NCI-H460 (cell line): ENCODE measurements at regions not wholly inside any gene's neighbourhood (a gene's known extent, or its start where the extent isn't known, plus 50 kb on each side); places are given as distances from the start of the nearest gene placed in this dataset.
"Not testable (repeated sequence)": the region's sequence is repeated elsewhere in the genome, so short reads cannot be mapped to it uniquely, and the experiment has no call there.

Experiments
- DNase-seq: peaks from one replicate; pipeline ENCODE4 v3.0.0-alpha.2; 2016; ENCODE audit warnings: low read depth; ENCODE audit errors: extremely low read depth

DNA sequence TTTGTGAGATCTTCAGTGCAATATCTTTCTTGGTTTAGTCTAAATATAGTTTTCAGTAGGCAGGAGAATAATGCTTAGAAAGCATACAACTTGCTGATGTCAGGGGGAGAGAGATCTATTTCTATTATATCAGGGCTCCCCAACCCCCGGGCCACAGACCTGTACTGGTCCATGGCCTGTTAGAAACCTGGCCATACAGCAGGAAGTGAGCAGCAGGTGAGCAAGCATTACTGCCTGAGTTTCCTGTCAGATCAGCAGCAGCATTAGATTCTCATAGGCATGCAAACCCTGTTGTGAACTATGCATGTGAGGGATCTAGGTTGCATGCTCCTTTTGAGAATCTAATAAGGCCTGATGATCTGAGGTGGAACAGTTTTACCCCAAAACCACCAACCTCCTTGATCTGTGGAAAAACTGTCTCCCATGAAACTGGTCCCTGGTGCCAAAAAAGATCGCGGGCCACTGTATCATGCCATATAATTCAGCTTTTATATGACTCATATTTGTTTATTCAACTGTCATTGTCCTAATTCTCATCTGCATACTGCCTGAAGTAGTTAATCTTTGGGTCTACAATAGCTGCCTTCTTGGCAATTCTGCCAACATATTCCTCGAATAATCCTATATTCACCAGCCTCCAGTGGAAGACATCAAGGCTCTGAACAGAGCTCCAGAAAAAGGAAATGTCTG is 163.6 kb upstream of the DYRK2 start:
- DNase-seq: no peak

DNA sequence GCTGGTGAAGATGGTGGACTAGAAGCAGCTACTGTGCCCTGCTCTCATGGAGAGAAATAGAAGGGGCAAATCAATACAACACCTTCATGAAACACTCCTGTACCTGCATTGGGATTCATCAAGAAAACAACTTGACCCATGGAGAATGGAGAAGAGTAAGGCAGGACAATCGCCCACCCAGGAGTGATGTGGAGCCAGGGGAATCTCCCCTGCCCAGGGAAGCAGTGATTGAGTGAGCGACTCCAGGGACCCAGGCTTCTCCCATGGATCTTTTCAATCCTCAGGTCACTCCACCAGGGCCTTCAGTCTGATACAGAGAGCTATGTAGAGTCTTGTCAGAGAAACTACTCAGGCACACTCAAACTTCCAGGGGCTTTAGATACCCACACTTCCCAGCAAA is 161.9 kb upstream of the DYRK2 start:
- DNase-seq: no peak

GRCh38 chr12:67488349-67488748 is 160.2 kb upstream of the DYRK2 start:
- DNase-seq: not testable (repeated sequence)

GRCh38 chr12:67489007-67489406 is 159.5 kb upstream of the DYRK2 start:
- DNase-seq: no peak

DNA sequence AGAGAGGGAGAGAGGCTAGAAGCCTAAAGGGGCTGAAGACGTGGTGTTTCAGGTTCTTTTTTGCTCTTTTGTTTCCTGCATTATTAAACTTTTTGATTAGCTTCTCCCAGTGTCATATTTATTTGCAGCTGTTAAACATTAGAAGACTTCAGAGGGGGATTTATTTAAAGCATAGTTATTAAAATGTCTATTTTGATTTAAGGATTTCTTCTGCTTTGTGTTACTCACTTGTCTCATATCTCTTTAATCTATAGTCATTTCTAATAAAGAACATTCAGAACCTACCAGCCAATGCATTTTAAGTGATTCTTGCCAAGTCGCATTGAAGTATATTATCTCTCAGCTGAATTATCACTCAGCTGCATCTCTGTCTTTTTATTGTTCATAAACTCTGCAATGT is 152.0 kb upstream of the DYRK2 start:
- DNase-seq: no peak

- DNase-seq: no peak
These were observed 149.6 kb upstream of the DYRK2 start for GRCh38 chr12:67498991-67499390.

DNA sequence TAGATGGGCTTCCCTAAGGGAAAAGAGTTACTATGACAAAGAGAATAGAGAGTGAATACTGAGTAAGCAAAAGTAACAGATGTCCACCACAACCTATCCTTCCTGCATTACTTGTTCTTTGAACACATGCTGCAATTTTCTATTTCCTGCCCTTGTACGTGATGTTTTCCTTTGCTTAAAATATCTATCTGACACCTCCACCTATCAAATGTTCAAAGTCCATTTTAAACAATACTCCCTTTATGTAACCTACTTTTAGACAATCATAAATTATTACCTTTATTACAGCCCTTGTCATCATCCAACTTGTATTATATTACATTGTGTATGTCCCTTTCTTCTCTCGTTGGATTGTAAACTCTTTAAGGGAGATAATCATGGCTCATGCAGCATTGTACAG is 147.2 kb upstream of the DYRK2 start:
- DNase-seq: no peak

GRCh38 chr12:67504026-67504425 is 144.5 kb upstream of the DYRK2 start:
- no peak for DNase-seq

GRCh38 chr12:67506739-67507138 is 141.8 kb upstream of the DYRK2 start:
- DNase-seq: no peak

DNA sequence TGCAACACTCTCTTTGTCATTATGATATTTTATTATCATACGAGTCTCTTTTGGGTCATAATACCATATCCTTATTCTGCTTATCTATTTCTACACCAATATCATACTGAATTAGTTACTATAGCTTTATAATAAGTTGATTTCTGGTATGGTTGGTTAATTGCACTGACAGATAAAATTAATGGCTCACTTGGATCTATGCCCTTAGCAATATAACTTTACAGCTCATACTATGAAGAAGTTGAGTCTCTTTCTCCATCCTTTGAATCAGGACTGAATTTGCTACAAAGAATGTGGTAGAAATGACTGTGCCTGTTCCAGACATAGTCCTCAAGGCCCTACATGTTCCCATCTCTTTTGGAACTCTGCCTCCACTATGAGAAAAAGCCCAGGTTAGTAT is 139.7 kb upstream of the DYRK2 start:
- no peak for DNase-seq

- DNase-seq: no peak
These were observed 138.7 kb upstream of the DYRK2 start for GRCh38 chr12:67509666-67510386.

GRCh38 chr12:67512061-67512460 is 136.5 kb upstream of the DYRK2 start:
- no peak for DNase-seq

DNA sequence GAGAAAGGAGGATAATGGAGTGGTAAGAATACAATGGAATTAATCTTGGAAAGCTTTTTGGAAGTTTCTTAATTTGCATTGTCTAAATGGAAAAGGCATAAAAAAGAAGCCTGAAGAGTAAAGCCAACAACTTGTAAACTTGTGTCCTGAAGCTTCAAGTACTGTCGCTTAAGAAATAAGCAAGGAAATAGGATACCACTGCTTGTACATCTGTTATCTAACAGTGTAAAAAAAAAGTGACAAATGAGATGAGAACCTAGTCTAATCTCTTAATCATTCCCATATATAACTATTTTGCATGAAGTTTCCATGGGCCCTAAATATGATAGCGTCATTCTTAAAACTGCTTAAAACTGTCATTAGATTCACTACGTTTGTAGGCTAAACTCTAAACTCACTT is 134.0 kb upstream of the DYRK2 start:
- DNase-seq: no peak

GRCh38 chr12:67515679-67516340 is 132.7 kb upstream of the DYRK2 start:
- no peak for DNase-seq

GRCh38 chr12:67517181-67517887 is 131.2 kb upstream of the DYRK2 start:
- no peak for DNase-seq

DNA sequence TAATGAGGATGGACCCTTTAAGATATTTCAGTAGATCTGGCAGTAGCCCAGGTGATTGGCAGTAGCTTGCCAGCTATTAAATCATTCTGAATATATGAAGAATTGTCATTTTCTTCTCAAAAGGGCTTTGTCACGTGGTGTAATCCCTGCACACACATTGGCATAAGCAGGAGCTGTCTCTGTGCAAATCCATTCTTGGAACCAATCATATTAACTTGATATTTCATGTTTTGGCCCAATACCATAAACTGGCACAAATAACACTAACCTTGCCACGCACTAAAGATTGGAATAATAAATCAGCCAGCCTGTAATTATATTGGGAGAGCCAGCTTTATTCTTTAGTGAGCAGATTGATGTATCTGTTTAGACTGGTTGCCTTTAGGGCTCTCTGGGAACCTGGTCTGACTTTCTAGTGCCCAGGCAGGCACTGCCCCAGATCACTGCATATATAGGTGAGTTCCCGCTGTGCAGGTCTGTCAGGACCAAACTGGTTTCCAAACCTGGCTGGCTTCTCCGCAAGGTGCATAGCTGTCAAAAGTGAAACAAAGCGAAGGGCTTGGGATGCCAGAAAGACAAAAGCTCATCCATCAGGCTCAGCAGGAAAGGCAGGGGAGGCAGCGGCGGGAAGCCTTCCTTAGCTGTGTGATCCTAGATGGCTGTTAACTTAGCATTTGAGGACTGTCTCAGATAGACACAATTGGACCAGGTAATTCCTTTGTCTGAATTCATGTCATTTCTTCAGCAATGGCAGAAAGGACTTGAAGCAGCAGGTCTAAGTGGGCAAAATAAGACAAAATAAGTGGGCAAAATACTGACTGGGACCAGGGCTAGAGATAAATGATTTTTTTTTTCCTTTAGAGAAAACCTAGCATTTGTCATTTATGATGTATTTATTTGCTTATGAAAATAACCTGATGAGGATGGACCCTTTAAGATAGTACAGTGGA is 128.8 kb upstream of the DYRK2 start:
- no peak for DNase-seq

DNA sequence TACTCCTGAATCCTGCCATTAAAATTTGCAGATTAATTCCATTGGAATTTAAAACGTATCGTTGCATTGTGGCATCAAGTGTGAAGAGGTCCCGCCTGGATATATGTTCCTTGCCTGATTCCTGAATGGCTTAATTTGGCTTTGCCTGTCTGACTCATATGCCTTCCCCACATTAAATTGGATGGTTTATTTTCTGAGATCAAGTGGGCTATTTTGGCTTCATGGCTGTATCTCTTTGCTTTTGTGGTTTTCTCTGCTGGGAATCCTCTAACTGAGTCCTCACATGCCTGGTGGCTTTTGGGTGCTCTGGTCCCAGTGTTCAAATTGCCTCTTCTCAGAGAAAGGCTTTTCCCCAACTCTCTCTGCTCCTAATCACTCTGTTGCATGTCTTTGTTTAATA is 127.9 kb upstream of the DYRK2 start:
- no peak for DNase-seq

DNA sequence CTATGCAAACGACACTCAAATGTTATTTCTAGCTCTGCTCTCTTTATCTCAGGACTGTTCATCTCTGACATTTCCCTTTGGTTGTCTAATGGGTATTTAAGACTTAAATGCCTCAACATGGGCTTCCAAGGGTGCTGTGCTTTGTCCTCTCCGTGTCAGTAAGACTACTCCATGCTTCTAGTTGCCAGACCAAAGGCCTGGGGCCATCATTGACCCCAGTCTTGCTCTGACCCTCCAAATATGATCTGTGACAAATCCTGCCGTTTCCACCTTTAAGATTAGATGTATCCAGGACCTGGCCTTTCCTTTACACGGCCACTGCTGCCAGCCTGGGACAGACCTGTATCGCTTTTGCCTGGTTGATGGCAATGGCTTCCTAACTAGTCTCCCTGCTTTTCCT is 126.3 kb upstream of the DYRK2 start:
- DNase-seq: no peak

GRCh38 chr12:67523538-67523937 is 125.0 kb upstream of the DYRK2 start:
- DNase-seq: no peak
